ENCODE measurements at regions not wholly inside any gene's neighbourhood (a gene's known extent, or its start where the extent isn't known, plus 50 kb on each side); places are given as distances from the start of the nearest gene placed in this dataset.
A peak's percentile ranks its signal among the peaks of the same experiment; 100 is the strongest.

DNA sequence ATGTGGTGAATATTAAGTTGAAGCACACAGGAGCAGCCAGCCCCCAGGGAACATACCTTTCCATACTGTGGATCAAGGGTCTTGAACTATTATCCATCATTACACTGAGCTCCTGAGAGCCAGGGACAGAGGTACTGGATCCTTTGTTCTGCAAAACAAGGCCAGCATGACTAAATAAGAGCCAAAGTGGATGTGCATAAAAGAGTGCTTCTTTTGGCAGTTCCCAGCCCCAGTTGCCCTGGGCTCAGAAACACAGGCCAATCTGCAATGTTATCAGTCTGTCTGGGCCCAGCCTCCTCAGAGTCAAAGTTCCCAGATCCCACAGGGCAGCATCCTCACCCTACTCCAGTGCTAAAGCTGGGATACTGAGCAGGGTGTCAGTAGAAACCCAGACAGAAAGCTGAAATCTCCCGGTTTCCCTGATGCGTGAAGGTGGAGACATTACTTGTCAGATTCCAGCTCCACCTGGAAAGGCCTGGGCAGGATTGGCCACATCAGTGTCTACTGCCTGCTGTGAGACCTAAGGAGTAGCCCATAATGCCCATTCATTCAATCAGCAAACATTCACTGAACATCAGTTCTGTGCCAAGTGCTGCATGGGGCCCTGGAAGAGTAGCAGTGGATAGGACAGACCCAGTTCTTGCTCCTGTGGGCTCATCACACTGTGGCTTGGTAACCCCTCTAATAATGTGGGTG lies 342.7 kb downstream of the CXCL12 start:
- FAIRE-seq = no peak
- H3K9ac ChIP-seq (replicated peaks in 1 of 4; ENCODE audit: extremely low read depth in 1 of 4, low read depth in 3 of 4, low read length in 3 of 4) = no peak overlapping the region
- no peaks in the 10 kb centered on the region for H3K23me2 ChIP-seq (ENCODE audit: low read depth, low read length)
- no peak overlapping the region for H2BK12ac ChIP-seq (ENCODE audit: low read depth, low read length)
- H4K8ac ChIP-seq (ENCODE audit: extremely low read depth, insufficient read depth, low read length) = no peak overlapping the region
- no peak overlapping the region for H4K91ac ChIP-seq (replicated peaks; ENCODE audit: insufficient read length, low read length)
- WGBS, 2 experiments (ENCODE audit: extremely low coverage in 1 of 2, insufficient coverage in 1 of 2, insufficient read length in 1 of 2, insufficient replicate concordance in 2 of 2, low coverage in 1 of 2, low lambda C conversion rate in 2 of 2, missing lambda C conversion rate in 1 of 2) = 92% methylated on average over 2 of the region's 2 CpGs; no CpG with 5 or more reads in 1 of the 2 experiments
- H3K79me2 ChIP-seq (ENCODE audit: control insufficient read depth in 1 of 2, insufficient read depth in 2 of 2, low read length in 2 of 2) = no peaks in the 10 kb centered on the region
- no peak overlapping the region for H3K4me3 ChIP-seq (ENCODE audit: extremely low read depth in 1 of 4, insufficient read depth in 2 of 4, low read depth in 3 of 4, low read length in 4 of 4)
- no peak overlapping the region for H3K14ac ChIP-seq (ENCODE audit: insufficient read length)
- no peak overlapping the region for H2BK20ac ChIP-seq (ENCODE audit: low read length)
- H3K79me1 ChIP-seq (ENCODE audit: low read depth, low read length) = no peaks in the 10 kb centered on the region
- no peak for TF ChIP-seq CREB1 (IDR thresholded peaks at IDR 0.05)
- TF ChIP-seq GABPA (IDR thresholded peaks at IDR 0.05; ENCODE audit: borderline replicate concordance, insufficient read depth, low read length) = no peak
- no peak for TF ChIP-seq SIN3A (conservative IDR thresholded peaks at IDR 0.05 in 1 of 2, IDR thresholded peaks at IDR 0.05 in 1 of 2; ENCODE audit: low read depth in 1 of 2, low read length in 2 of 2)
- TF ChIP-seq RAD21 (IDR thresholded peaks at IDR 0.05 in 1 of 2, conservative IDR thresholded peaks at IDR 0.05 in 1 of 2; ENCODE audit: low read depth in 2 of 2, low read length in 2 of 2) = no peak
- no peak for TF ChIP-seq BACH1 (IDR thresholded peaks at IDR 0.05; ENCODE audit: low read length)
- no peak for TF ChIP-seq HDAC2 (IDR thresholded peaks at IDR 0.05; ENCODE audit: borderline replicate concordance in 1 of 2, low read depth in 2 of 2, low read length in 2 of 2)
- TF ChIP-seq, protein P1, sequence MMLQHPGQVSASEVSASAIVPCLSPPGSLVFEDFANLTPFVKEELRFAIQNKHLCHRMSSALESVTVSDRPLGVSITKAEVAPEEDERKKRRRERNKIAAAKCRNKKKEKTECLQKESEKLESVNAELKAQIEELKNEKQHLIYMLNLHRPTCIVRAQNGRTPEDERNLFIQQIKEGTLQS (IDR thresholded peaks at IDR 0.05; ENCODE audit: insufficient read depth, low read depth, low read length) = no peak
- no peak overlapping the region for H4K5ac ChIP-seq (ENCODE audit: insufficient read length, low read depth, low read length)
- no peaks in the 10 kb centered on the region for H3K27me3 ChIP-seq (replicated peaks in 1 of 4; ENCODE audit: control insufficient read depth in 3 of 4, extremely low read depth in 1 of 4, insufficient read depth in 3 of 4, low read length in 3 of 4)
- no peak overlapping the region for H3K18ac ChIP-seq (ENCODE audit: extremely low read depth, low read length)
- no peaks in the 10 kb centered on the region for H3K36me3 ChIP-seq (ENCODE audit: control insufficient read depth in 2 of 4, insufficient read depth in 4 of 4, low read length in 3 of 4)
- ChIA-PET POLR2A (ENCODE audit: partially characterized antibody) (no interaction called here), CTCF (ENCODE audit: partially characterized antibody) (no interaction called here)
- H2BK120ac ChIP-seq (replicated peaks; ENCODE audit: low read depth, low read length) = no peak overlapping the region
- no peak overlapping the region for H2AFZ ChIP-seq (ENCODE audit: low read length)
- no peak overlapping the region for H2AK5ac ChIP-seq (ENCODE audit: low read depth, low read length)
- no peaks in the 10 kb centered on the region for H3K9me3 ChIP-seq (ENCODE audit: insufficient read depth in 2 of 2, low read depth in 1 of 2, low read length in 1 of 2)
- no peak overlapping the region for H3K4ac ChIP-seq (replicated peaks; ENCODE audit: insufficient read length, low read depth, low read length)
- peak overlapping the region in 1 of 2 experiments; percentile 23; a peak in 2 of 4 replicates for H3K4me2 ChIP-seq (ENCODE audit: insufficient read depth in 1 of 2, low read depth in 2 of 2, low read length in 2 of 2)
- DNase-seq (ENCODE audit: low read depth in 1 of 2, low spot score in 2 of 2) = peak in 1 of 2 experiments; percentile 36
- H3K23ac ChIP-seq (ENCODE audit: insufficient read length) = no peak overlapping the region
- H3K56ac ChIP-seq (replicated peaks; ENCODE audit: insufficient read length, low read depth, low read length) = no peak overlapping the region
- H3K4me1 ChIP-seq (replicated peaks in 1 of 4; ENCODE audit: control insufficient read depth in 3 of 4, insufficient read depth in 4 of 4, low read length in 3 of 4) = peaks cover 0 to 6% (median 3%) of the 10 kb centered on the region in 4 experiments; a peak in 5 of 7 replicates
- no peak overlapping the region for H2BK5ac ChIP-seq (ENCODE audit: low read depth, low read length)
- H4K20me1 ChIP-seq (replicated peaks in 1 of 2; ENCODE audit: control insufficient read depth in 1 of 2, insufficient read depth in 2 of 2, low read length in 2 of 2) = no peaks in the 10 kb centered on the region
- H2BK15ac ChIP-seq (ENCODE audit: low read length) = no peak overlapping the region
- no peak overlapping the region for H3K27ac ChIP-seq (ENCODE audit: low read depth, low read length)

Measured in H1 (cell line).